Mucosa of descending colon (tissue), 3 donors: ENCODE measurements at regions not wholly inside any gene's neighbourhood (a gene's known extent, or its start where the extent isn't known, plus 50 kb on each side); places are given as distances from the start of the nearest gene placed in this dataset.
A peak's percentile ranks its signal among the peaks of the same experiment; 100 is the strongest.

Experiments
- ATAC-seq: fragments of 200-7000 bp; cut with Tn5 transposase; one replicate; pipeline ENCODE4 v1.9.1; 2020; ENCODE audit warnings: mild to moderate bottlenecking, moderate library complexity
- DNase-seq, 3 donors: peaks; one replicate each; pipeline ENCODE4 v3.0.0-alpha.2; 2020
- H3K36me3 ChIP-seq: fragments of 200-600 bp; one replicate; pipeline ENCODE4 v1.8.0; 2021; ENCODE audit warnings: low read depth, mild to moderate bottlenecking
- H3K4me1 ChIP-seq: fragments of 200-600 bp; one replicate; pipeline ENCODE4 v1.8.0; 2021; ENCODE audit warnings: low read depth, mild to moderate bottlenecking
- H3K4me3 ChIP-seq: fragments of 200-600 bp; one replicate; pipeline ENCODE4 v1.8.0; 2021; ENCODE audit warnings: mild to moderate bottlenecking
- H3K9me3 ChIP-seq: fragments of 200-600 bp; one replicate; pipeline ENCODE4 v1.8.0; 2021; ENCODE audit warnings: mild to moderate bottlenecking
- intact Hi-C, 2 donors: fragments of 100-400 bp; cut with DNase I in 1 of 2; cut with micrococcal nuclease in 1 of 2; formaldehyde crosslinking; loops; one replicate each; pipeline versions ENCODE4 v1.11.0 to v1.11.1; 2022; cut with DNase I, micrococcal nuclease
- TF ChIP-seq, protein P1 (sequence below): fragments of 200-600 bp; IDR thresholded peaks from one replicate; pipeline ENCODE4 v1.8.0; 2022; ENCODE audit warnings: antibody characterized with exemption, mild to moderate bottlenecking
- donor health status: DM: no; HTN: no; CAD: no; lungs with moderate emphysema.
- donor health status: DM: no; HTN: no; CAD: no.
- donor health status: DM: no; HTN: yes; CAD: no.

DNA sequence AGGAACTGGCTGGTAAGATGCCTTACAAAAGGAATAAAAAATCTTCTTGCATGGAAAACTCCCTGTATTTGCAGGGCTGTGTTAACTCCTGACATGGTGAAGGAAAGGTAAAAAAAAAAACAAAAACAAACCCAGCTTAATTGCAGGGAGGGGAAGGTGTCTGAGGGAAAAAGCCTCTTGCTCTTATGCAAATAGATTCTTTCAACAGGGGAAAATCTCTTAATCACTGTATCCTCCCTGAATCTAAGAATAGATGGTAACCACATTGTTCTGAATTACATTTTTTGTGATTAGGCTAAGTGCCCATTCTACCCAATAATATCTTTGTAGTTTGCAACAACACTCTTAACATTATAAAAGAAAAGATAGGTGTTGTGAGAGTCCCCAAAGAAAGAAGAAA lies 172.6 kb downstream of the RBM46 start:
- H3K4me1 ChIP-seq, result no peaks in the 10 kb centered on the region
- H3K9me3 ChIP-seq, result no peaks in the 10 kb centered on the region
- no peaks in the 10 kb centered on the region for H3K36me3 ChIP-seq
- no peak for ATAC-seq
- DNase-seq, result no peak
- intact Hi-C loops, result no loop called here
- no peak overlapping the region for H3K4me3 ChIP-seq
- TF ChIP-seq, protein P1, sequence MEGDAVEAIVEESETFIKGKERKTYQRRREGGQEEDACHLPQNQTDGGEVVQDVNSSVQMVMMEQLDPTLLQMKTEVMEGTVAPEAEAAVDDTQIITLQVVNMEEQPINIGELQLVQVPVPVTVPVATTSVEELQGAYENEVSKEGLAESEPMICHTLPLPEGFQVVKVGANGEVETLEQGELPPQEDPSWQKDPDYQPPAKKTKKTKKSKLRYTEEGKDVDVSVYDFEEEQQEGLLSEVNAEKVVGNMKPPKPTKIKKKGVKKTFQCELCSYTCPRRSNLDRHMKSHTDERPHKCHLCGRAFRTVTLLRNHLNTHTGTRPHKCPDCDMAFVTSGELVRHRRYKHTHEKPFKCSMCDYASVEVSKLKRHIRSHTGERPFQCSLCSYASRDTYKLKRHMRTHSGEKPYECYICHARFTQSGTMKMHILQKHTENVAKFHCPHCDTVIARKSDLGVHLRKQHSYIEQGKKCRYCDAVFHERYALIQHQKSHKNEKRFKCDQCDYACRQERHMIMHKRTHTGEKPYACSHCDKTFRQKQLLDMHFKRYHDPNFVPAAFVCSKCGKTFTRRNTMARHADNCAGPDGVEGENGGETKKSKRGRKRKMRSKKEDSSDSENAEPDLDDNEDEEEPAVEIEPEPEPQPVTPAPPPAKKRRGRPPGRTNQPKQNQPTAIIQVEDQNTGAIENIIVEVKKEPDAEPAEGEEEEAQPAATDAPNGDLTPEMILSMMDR, result no peak

- Histone ChIP-seq H3K4me3 (no peak overlapping the region), H3K9me3 (no peaks in the 10 kb centered on the region), H3K4me1 (no peaks in the 10 kb centered on the region), H3K36me3 (no peaks in the 10 kb centered on the region)
- intact Hi-C loops, result no loop called here
- no peak for ATAC-seq
- peak in 1 of 3 donors; percentile 27 for DNase-seq
- TF ChIP-seq, protein P1, result no peak
Observed at GRCh38 chr4:154954117-154954516, 173.0 kb downstream of the RBM46 start.

DNA sequence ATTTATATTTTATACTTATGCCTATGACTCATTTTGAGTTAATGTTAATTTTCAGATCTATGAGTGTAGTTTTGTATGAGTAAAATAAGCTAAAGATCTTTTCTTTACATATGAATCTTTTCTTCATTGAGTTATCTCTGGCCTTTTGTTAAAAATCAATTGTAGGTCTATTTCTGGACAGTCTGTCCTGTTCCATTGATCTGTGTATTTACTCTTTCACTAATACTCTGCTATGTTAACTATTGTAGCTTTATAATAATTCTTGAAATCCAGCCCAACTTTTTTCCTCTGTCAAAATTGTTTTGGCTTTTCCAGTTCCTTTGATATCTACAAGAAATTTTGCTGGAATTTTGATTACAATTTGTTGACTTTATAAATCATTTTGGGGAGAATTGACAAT lies 177.0 kb downstream of the RBM46 start:
- no peak for DNase-seq
- Histone ChIP-seq H3K36me3 (no peaks in the 10 kb centered on the region), H3K9me3 (no peaks in the 10 kb centered on the region), H3K4me3 (no peak overlapping the region), H3K4me1 (no peaks in the 10 kb centered on the region)
- intact Hi-C loops, result no loop called here
- TF ChIP-seq, protein P1, result no peak
- ATAC-seq, result no peak

DNA sequence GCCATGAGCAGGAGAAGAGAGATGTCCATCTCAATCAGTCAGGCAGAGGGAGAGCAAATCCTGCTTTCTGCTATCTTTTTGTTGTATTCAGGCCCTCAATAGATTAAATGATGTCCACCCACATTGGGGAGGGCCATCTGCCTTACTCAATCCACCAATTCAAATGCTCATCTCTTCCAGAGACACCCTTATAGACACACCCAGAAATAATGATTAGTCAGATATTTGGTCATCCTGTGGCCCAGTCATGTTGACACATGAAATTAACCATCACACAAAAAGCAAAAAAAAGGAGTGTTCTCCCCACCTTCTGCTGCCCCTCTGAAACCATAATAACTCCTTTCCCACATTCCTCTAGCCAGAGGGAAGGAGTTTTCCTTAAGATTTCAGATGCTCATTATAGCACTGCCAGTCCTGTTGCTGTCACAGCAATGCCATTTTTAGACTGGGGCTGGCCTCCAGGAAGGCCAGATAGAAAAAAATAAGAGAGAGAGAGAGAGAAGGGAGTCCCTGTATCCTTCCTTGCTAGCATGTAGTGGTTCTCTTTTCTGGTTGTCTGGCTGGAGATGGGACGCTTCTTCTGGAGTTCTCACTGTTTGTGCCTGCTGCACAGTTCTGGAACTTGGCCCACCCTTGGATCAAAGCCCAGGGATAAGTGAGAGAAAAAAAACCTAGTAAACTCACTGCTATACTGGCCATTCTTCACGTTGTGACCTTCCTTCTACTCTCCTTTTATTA lies 177.7 kb downstream of the RBM46 start:
- TF ChIP-seq, protein P1, result no peak
- ATAC-seq, result no peak

GRCh38 chr4:154959756-154960155 lies 178.7 kb downstream of the RBM46 start:
- DNase-seq (no peak), ATAC-seq (no peak)
- intact Hi-C loops, result no loop called here
- no peaks in the 10 kb centered on the region for H3K36me3 ChIP-seq
- H3K4me1 ChIP-seq, result no peaks in the 10 kb centered on the region
- H3K9me3 ChIP-seq, result no peaks in the 10 kb centered on the region
- TF ChIP-seq, protein P1, result no peak
- H3K4me3 ChIP-seq, result no peak overlapping the region

More for the DNA sequence above, 177.7 kb downstream of the RBM46 start:
- DNase-seq, result peak in 1 of 3 donors; percentile 34
- Histone ChIP-seq H3K36me3 (no peaks in the 10 kb centered on the region), H3K4me1 (no peaks in the 10 kb centered on the region), H3K9me3 (no peaks in the 10 kb centered on the region), H3K4me3 (no peak overlapping the region)
- intact Hi-C loops, result no loop called here
